Nephron (organoid): ENCODE measurements at regions not wholly inside any gene's neighbourhood (a gene's known extent, or its start where the extent isn't known, plus 50 kb on each side); places are given as distances from the start of the nearest gene placed in this dataset.

ENCODE experiments used
- H3K27ac Mint-ChIP-seq, 3 experiments: 2 replicates each; pipeline ENCODE4 v1.8.0; 2020; ENCODE audit warnings: mixed read lengths in 3 of 3, mild to moderate bottlenecking in 2 of 3, moderate library complexity in 1 of 3
- H3K27me3 Mint-ChIP-seq: 2 replicates; pipeline ENCODE4 v1.8.0; 2021; ENCODE audit warnings: low read depth, mild to moderate bottlenecking, moderate library complexity, mixed read lengths
- H3K36me3 Mint-ChIP-seq: 2 replicates; pipeline ENCODE4 v1.8.0; 2020; ENCODE audit warnings: low read depth, mixed read lengths
- H3K4me1 Mint-ChIP-seq: 2 replicates; pipeline ENCODE4 v1.8.0; 2020; ENCODE audit warnings: mixed read lengths
- H3K4me3 Mint-ChIP-seq, 3 experiments: 2 replicates each; pipeline ENCODE4 v1.8.0; 2020; ENCODE audit warnings: mild to moderate bottlenecking in 3 of 3, mixed read lengths in 3 of 3, moderate library complexity in 2 of 3
- H3K9me3 Mint-ChIP-seq: 2 replicates; pipeline ENCODE4 v1.8.0; 2020; ENCODE audit warnings: mixed read lengths
- CTCF ChIP-seq, 3 experiments: fragments of 200-600 bp; sonication (generic); IDR thresholded peaks; one replicate each; pipeline ENCODE4 v1.5.0; 2021; ENCODE audit warnings: antibody characterized with exemption in 3 of 3; ENCODE audit not compliant: unreplicated experiment in 3 of 3

GRCh38 chr21:35764586-35764985, 295.7 kb downstream of the SETD4 start:
- H3K27ac Mint-ChIP-seq: no peak overlapping the region
- TF ChIP-seq CTCF (IDR thresholded peaks at IDR 0.05; ENCODE audit: unreplicated experiment in 3 of 3): no peak
- no peaks in the 10 kb centered on the region for H3K36me3 Mint-ChIP-seq
- H3K9me3 Mint-ChIP-seq: peaks cover 4% of the 10 kb centered on the region
- peaks cover 8% of the 10 kb centered on the region for H3K27me3 Mint-ChIP-seq
- H3K4me1 Mint-ChIP-seq: peaks cover 5% of the 10 kb centered on the region
- no peak overlapping the region for H3K4me3 Mint-ChIP-seq

- Mint-ChIP-seq H3K27ac (no peak overlapping the region), H3K4me3 (no peak overlapping the region), H3K36me3 (no peaks in the 10 kb centered on the region), H3K9me3 (peaks cover 6% of the 10 kb centered on the region), H3K4me1 (peaks cover 5% of the 10 kb centered on the region), H3K27me3 (peaks cover 8% of the 10 kb centered on the region)
- no peak for TF ChIP-seq CTCF (IDR thresholded peaks at IDR 0.05; ENCODE audit: unreplicated experiment in 3 of 3)
These were observed 296.2 kb downstream of the SETD4 start for GRCh38 chr21:35764077-35764476.

GRCh38 chr21:35754583-35754982, 305.7 kb downstream of the SETD4 start:
- no peak for TF ChIP-seq CTCF (IDR thresholded peaks at IDR 0.05; ENCODE audit: unreplicated experiment in 3 of 3)
- Mint-ChIP-seq H3K4me3 (no peak overlapping the region), H3K9me3 (peaks cover 10% of the 10 kb centered on the region), H3K4me1 (no peaks in the 10 kb centered on the region), H3K36me3 (no peaks in the 10 kb centered on the region), H3K27ac (no peak overlapping the region), H3K27me3 (peaks cover 19% of the 10 kb centered on the region)

GRCh38 chr21:35753308-35753707, 307.0 kb downstream of the SETD4 start:
- H3K27ac Mint-ChIP-seq: no peak overlapping the region
- H3K4me3 Mint-ChIP-seq: no peak overlapping the region
- TF ChIP-seq CTCF (IDR thresholded peaks at IDR 0.05; ENCODE audit: unreplicated experiment in 3 of 3): no peak
- peaks cover 19% of the 10 kb centered on the region for H3K27me3 Mint-ChIP-seq
- H3K36me3 Mint-ChIP-seq: no peaks in the 10 kb centered on the region
- no peaks in the 10 kb centered on the region for H3K4me1 Mint-ChIP-seq
- H3K9me3 Mint-ChIP-seq: peaks cover 6% of the 10 kb centered on the region

GRCh38 chr21:35751171-35751570, 309.2 kb downstream of the SETD4 start:
- Mint-ChIP-seq H3K36me3 (no peaks in the 10 kb centered on the region), H3K27me3 (peaks cover 22% of the 10 kb centered on the region), H3K9me3 (peaks cover 6% of the 10 kb centered on the region), H3K4me1 (no peaks in the 10 kb centered on the region), H3K4me3 (no peak overlapping the region), H3K27ac (no peak overlapping the region)
- TF ChIP-seq CTCF (IDR thresholded peaks at IDR 0.05; ENCODE audit: unreplicated experiment in 3 of 3): no peak

- H3K9me3 Mint-ChIP-seq: peaks cover 6% of the 10 kb centered on the region
- H3K4me1 Mint-ChIP-seq: no peaks in the 10 kb centered on the region
- no peak for TF ChIP-seq CTCF (IDR thresholded peaks at IDR 0.05; ENCODE audit: unreplicated experiment in 3 of 3)
- H3K27me3 Mint-ChIP-seq: peaks cover 17% of the 10 kb centered on the region
- H3K36me3 Mint-ChIP-seq: no peaks in the 10 kb centered on the region
- no peak overlapping the region for H3K27ac Mint-ChIP-seq
- H3K4me3 Mint-ChIP-seq: no peak overlapping the region
These were observed 310.4 kb downstream of the SETD4 start for GRCh38 chr21:35749904-35750303.
